GM12872 (cell line): ENCODE measurements at regions not wholly inside any gene's neighbourhood (a gene's known extent, or its start where the extent isn't known, plus 50 kb on each side); places are given as distances from the start of the nearest gene placed in this dataset.

Experiments used
- CTCF ChIP-seq: IDR thresholded peaks from 3 replicates; pipeline ENCODE4 v1.5.1; 2011; ENCODE audit warnings: low read depth, mild to moderate bottlenecking, low read length, moderate library complexity; ENCODE audit not compliant: insufficient read depth

- TF ChIP-seq CTCF, result no peak
Observed at GRCh38 chr2:212669761-212670160, 131.2 kb upstream of the ERBB4 start.

GRCh38 chr2:212667751-212668316, 129.2 kb upstream of the ERBB4 start:
- TF ChIP-seq CTCF, result no peak

GRCh38 chr2:212665948-212666347, 127.3 kb upstream of the ERBB4 start:
- TF ChIP-seq CTCF, result no peak

GRCh38 chr2:212659441-212659840, 120.8 kb upstream of the ERBB4 start:
- no peak for TF ChIP-seq CTCF

- TF ChIP-seq CTCF, result no peak
Observed at GRCh38 chr2:212649646-212650045, 111.0 kb upstream of the ERBB4 start.

- no peak for TF ChIP-seq CTCF
Observed at GRCh38 chr2:212646698-212647366, 108.2 kb upstream of the ERBB4 start.

GRCh38 chr2:212644195-212644837, 105.7 kb upstream of the ERBB4 start:
- no peak for TF ChIP-seq CTCF
